ENCODE measurements at regions not wholly inside any gene's neighbourhood (a gene's known extent, or its start where the extent isn't known, plus 50 kb on each side); places are given as distances from the start of the nearest gene placed in this dataset.

DNA sequence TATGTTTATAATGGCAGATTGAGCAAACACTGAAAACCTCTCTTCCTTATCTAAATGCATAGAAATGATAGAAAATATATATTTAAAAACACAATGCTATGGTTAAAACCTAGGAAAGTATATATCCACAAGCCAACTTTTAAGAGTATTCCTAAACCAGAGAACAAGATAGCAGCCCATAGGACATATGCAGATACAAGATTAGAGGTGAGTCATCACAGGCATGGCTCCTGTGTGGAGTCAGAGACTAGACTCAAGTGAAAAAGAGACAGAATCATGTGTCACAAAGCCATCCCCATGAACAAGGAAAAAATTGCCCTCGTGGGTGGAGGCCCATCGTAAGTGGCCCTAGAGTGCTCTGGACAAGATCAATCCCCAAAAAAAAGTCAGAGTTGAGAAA lies 199.4 kb upstream of the PPP2R3A start:
- TF ChIP-seq SMC3 (IDR thresholded peaks at IDR 0.05; ENCODE audit: low read depth, low read length) (no peak), POLR2A (IDR thresholded peaks at IDR 0.05; ENCODE audit: low read depth, low read length) (no peak)
- TF ChIP-seq, protein P1, sequence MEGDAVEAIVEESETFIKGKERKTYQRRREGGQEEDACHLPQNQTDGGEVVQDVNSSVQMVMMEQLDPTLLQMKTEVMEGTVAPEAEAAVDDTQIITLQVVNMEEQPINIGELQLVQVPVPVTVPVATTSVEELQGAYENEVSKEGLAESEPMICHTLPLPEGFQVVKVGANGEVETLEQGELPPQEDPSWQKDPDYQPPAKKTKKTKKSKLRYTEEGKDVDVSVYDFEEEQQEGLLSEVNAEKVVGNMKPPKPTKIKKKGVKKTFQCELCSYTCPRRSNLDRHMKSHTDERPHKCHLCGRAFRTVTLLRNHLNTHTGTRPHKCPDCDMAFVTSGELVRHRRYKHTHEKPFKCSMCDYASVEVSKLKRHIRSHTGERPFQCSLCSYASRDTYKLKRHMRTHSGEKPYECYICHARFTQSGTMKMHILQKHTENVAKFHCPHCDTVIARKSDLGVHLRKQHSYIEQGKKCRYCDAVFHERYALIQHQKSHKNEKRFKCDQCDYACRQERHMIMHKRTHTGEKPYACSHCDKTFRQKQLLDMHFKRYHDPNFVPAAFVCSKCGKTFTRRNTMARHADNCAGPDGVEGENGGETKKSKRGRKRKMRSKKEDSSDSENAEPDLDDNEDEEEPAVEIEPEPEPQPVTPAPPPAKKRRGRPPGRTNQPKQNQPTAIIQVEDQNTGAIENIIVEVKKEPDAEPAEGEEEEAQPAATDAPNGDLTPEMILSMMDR (conservative IDR thresholded peaks at IDR 0.05; ENCODE audit: low read depth, low read length): no peak
